Suprapubic skin (tissue), 4 donors: ENCODE measurements at regions not wholly inside any gene's neighbourhood (a gene's known extent, or its start where the extent isn't known, plus 50 kb on each side); places are given as distances from the start of the nearest gene placed in this dataset.

Source experiments
- DNase-seq, 2 donors: peaks; one replicate each; pipeline ENCODE4 v3.0.0-alpha.2; 2019; ENCODE audit warnings: low spot score in 2 of 2
- H3K27ac ChIP-seq: fragments of 200-600 bp; sonication (generic); one replicate; pipeline ENCODE4 v1.5.1; 2019
- H3K27me3 ChIP-seq: fragments of 200-600 bp; sonication (generic); one replicate; pipeline ENCODE4 v1.5.1; 2019
- H3K36me3 ChIP-seq: fragments of 200-600 bp; sonication (generic); one replicate; pipeline ENCODE4 v1.5.1; 2019
- H3K4me1 ChIP-seq: fragments of 200-600 bp; sonication (generic); one replicate; pipeline ENCODE4 v1.5.1; 2019
- H3K4me3 ChIP-seq: fragments of 200-600 bp; sonication (generic); one replicate; pipeline ENCODE4 v1.5.1; 2019; ENCODE audit warnings: mild to moderate bottlenecking
- H3K9me3 ChIP-seq: fragments of 200-600 bp; sonication (generic); one replicate; pipeline ENCODE4 v1.5.1; 2019
- EP300 ChIP-seq: sonication (generic); formaldehyde crosslinking; IDR thresholded peaks from one replicate; pipeline ENCODE4 v1.6.1; 2017; ENCODE audit warnings: antibody characterized with exemption
- POLR2A ChIP-seq, 2 donors: fragments of 450-650 bp; IDR thresholded peaks; one replicate each; pipeline ENCODE4 v1.6.1; 2017; ENCODE audit warnings: antibody characterized with exemption in 2 of 2, mild to moderate bottlenecking in 2 of 2, moderate library complexity in 2 of 2
- POLR2AphosphoS5 ChIP-seq, 3 donors: sonication (generic); formaldehyde crosslinking; IDR thresholded peaks; one replicate each; pipeline ENCODE4 v1.6.1; 2017; ENCODE audit warnings: antibody characterized with exemption in 3 of 3
- WGBS: methylation state at CpG from one replicate; pipeline ENCODE4 v1.1.5; 2018; 5-methylcytosine and 5-hydroxymethylcytosine counted together
- TF ChIP-seq, protein P1 (sequence below), 2 donors: fragments of 200-600 bp in 1 of 2; fragments of 450-650 bp in 1 of 2; sonication (generic) in 1 of 2; IDR thresholded peaks; one replicate each; pipeline ENCODE4 v1.5.1; 2016 to 2019; ENCODE audit warnings: antibody characterized with exemption in 2 of 2, mild to moderate bottlenecking in 1 of 2, moderate library complexity in 1 of 2

DNA sequence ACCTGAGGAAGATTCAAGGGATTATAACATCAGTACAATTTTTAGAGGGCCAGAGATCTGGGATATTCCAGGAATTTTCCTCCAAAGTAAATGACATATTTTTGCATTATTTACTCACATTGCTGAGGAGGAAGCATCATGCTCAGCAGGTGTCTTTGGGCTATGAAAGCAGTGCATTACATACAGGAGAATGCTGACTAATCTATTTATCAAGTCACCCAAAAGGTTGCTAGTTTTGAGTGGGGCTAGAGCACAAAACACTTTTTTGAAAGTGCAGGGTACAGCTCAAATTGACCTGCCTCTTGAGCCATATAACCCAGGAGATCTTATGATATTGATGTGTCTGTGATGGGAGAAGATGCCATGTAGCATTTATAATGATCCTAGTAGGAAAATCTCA lies 603.1 kb downstream of the POM121L12 start:
- no peak for DNase-seq
- Histone ChIP-seq H3K4me3 (no peak overlapping the region), H3K27ac (no peak overlapping the region), H3K27me3 (no peaks in the 10 kb centered on the region), H3K36me3 (no peaks in the 10 kb centered on the region), H3K4me1 (no peaks in the 10 kb centered on the region), H3K9me3 (peaks cover 1% of the 10 kb centered on the region)
- no peak for TF ChIP-seq POLR2A (IDR thresholded peaks at IDR 0.05)
- no peak for TF ChIP-seq POLR2AphosphoS5 (IDR thresholded peaks at IDR 0.05)
- no peak for TF ChIP-seq EP300

DNA sequence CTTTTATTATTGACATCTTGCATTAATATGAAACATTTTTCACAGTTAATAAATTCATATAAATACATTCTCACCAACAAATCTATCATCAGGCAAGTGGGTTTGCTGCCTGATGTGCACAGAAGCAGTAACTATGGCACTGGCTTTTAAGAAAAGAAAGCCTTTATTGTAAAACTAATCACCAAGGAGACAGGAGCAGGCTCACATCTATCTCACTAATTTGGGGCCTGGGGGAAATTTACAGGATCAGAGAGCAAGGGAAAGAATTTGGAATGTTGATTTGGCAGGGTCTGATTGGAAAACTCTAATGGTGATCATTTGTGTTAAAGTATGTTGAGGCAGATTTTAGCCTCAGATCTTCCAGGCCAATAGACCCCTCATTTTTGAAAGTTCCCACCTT lies 605.7 kb downstream of the POM121L12 start:
- H3K4me1 ChIP-seq, result no peaks in the 10 kb centered on the region
- H3K4me3 ChIP-seq, result no peak overlapping the region
- no peaks in the 10 kb centered on the region for H3K36me3 ChIP-seq
- no peak for DNase-seq
- H3K27ac ChIP-seq, result no peak overlapping the region
- H3K9me3 ChIP-seq, result no peaks in the 10 kb centered on the region
- TF ChIP-seq POLR2AphosphoS5 (IDR thresholded peaks at IDR 0.05) (no peak), POLR2A (IDR thresholded peaks at IDR 0.05) (no peak), EP300 (no peak)
- TF ChIP-seq, protein P1, sequence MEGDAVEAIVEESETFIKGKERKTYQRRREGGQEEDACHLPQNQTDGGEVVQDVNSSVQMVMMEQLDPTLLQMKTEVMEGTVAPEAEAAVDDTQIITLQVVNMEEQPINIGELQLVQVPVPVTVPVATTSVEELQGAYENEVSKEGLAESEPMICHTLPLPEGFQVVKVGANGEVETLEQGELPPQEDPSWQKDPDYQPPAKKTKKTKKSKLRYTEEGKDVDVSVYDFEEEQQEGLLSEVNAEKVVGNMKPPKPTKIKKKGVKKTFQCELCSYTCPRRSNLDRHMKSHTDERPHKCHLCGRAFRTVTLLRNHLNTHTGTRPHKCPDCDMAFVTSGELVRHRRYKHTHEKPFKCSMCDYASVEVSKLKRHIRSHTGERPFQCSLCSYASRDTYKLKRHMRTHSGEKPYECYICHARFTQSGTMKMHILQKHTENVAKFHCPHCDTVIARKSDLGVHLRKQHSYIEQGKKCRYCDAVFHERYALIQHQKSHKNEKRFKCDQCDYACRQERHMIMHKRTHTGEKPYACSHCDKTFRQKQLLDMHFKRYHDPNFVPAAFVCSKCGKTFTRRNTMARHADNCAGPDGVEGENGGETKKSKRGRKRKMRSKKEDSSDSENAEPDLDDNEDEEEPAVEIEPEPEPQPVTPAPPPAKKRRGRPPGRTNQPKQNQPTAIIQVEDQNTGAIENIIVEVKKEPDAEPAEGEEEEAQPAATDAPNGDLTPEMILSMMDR (IDR thresholded peaks at IDR 0.05), result no peak
- no peaks in the 10 kb centered on the region for H3K27me3 ChIP-seq

DNA sequence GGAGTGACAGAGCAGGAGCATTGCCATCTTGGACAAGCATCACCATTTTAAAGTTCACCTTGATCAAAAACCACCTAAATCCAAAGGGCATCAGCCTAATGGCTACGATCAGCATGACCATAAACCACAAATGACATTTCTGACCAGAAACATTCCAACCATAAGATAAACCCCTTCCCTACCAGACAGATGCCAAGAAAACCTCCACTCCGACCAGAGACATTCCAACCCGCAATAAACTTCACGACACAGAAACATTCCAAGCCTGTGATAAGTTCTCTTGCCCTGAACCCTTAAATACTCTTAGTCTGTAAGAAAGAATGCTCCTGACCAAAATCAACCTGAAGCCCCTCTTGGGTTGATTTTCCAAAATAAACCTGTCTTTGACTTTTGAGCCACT lies 606.9 kb downstream of the POM121L12 start:
- DNase-seq, result no peak
- no peaks in the 10 kb centered on the region for H3K36me3 ChIP-seq
- H3K4me3 ChIP-seq, result no peak overlapping the region
- H3K9me3 ChIP-seq, result no peaks in the 10 kb centered on the region
- 59% methylated on average over 4 of the region's 4 CpGs for WGBS
- H3K4me1 ChIP-seq, result no peaks in the 10 kb centered on the region
- H3K27me3 ChIP-seq, result no peaks in the 10 kb centered on the region
- TF ChIP-seq POLR2A (IDR thresholded peaks at IDR 0.05), result no peak
- TF ChIP-seq POLR2AphosphoS5 (IDR thresholded peaks at IDR 0.05), result no peak
- no peak for TF ChIP-seq EP300
- TF ChIP-seq, protein P1 (IDR thresholded peaks at IDR 0.05), result no peak
- H3K27ac ChIP-seq, result no peak overlapping the region

DNA sequence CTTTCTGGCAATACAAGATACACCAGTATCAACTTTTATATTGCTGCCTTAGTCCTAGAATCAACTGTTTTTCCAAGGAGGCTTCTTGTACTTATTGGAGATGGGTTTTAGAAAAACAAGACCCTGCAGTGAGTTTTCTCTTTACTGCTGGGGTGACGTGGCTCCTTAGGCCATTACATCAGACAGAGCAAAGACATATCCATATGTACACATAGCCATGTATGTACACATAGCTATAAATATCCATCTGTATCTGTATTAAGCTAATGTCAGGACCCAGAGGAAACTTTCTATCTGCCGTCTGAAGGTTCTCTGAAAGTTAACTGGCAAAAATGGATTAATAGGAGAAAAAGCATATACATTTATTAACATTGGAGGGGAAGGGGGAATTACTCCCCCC lies 607.4 kb downstream of the POM121L12 start:
- H3K4me3 ChIP-seq, result no peak overlapping the region
- TF ChIP-seq, protein P1 (IDR thresholded peaks at IDR 0.05), result no peak
- TF ChIP-seq POLR2A (IDR thresholded peaks at IDR 0.05), result no peak
- TF ChIP-seq POLR2AphosphoS5 (IDR thresholded peaks at IDR 0.05), result no peak
- TF ChIP-seq EP300, result no peak
- WGBS, result 74% methylated on average over 2 of the region's 2 CpGs
- no peaks in the 10 kb centered on the region for H3K4me1 ChIP-seq
- H3K9me3 ChIP-seq, result no peaks in the 10 kb centered on the region
- no peak for DNase-seq
- no peaks in the 10 kb centered on the region for H3K36me3 ChIP-seq
- no peaks in the 10 kb centered on the region for H3K27me3 ChIP-seq
- H3K27ac ChIP-seq, result no peak overlapping the region

DNA sequence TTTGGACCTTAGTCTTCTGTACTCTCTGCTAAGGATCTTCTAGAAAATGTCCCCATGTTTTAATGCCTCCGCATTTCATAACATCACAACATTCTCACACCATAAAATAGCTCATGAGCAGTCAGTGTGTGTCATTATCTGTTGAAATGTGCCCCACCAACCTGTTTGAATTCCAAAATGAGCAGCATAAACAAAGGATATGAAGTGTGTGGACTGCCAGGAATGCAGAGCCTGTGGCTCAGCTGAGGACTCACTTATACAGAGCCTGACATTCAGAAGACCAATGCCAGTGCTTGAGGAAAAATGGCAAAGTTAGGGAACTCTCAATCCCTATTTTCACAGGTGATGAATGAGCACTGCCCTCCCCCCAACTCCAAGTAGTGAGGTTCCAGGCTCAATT lies 621.4 kb downstream of the POM121L12 start:
- WGBS, result 95% methylated on average over 1 of the region's 1 CpG
- Histone ChIP-seq H3K9me3 (peaks cover 4% of the 10 kb centered on the region), H3K27me3 (no peaks in the 10 kb centered on the region), H3K4me1 (no peaks in the 10 kb centered on the region), H3K36me3 (no peaks in the 10 kb centered on the region), H3K4me3 (no peak overlapping the region), H3K27ac (no peak overlapping the region)
- TF ChIP-seq EP300 (no peak), POLR2A (IDR thresholded peaks at IDR 0.05) (no peak), POLR2AphosphoS5 (IDR thresholded peaks at IDR 0.05) (no peak)
- TF ChIP-seq, protein P1 (IDR thresholded peaks at IDR 0.05), result no peak
- no peak for DNase-seq

DNA sequence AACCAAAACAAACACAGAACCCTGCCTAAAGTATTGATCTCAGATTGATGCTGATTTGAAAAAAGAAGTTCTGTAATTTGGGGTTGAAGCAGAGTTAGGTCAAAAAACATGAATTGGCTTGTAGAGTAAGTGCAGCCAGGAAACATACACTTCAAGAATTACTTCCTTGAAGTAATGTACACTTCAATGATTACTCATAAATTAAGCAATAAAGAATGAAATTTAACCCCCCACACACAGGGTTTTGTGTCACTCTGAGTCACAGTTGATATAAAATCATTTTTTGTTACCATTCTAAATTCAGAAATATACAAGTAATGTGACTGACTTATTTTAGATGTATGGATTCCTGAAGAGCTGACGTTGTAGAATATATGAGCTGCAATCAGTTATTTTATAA lies 622.2 kb downstream of the POM121L12 start:
- Histone ChIP-seq H3K4me3 (no peak overlapping the region), H3K27me3 (no peaks in the 10 kb centered on the region), H3K9me3 (peaks cover 3% of the 10 kb centered on the region), H3K4me1 (no peaks in the 10 kb centered on the region), H3K36me3 (no peaks in the 10 kb centered on the region), H3K27ac (no peak overlapping the region)
- TF ChIP-seq, protein P1 (IDR thresholded peaks at IDR 0.05), result no peak
- no peak for TF ChIP-seq POLR2AphosphoS5 (IDR thresholded peaks at IDR 0.05)
- no peak for TF ChIP-seq POLR2A (IDR thresholded peaks at IDR 0.05)
- no peak for TF ChIP-seq EP300
- WGBS, result 60% methylated on average over 1 of the region's 1 CpG
- no peak for DNase-seq
